ENCODE measurements at regions not wholly inside any gene's neighbourhood (a gene's known extent, or its start where the extent isn't known, plus 50 kb on each side); places are given as distances from the start of the nearest gene placed in this dataset.

DNA sequence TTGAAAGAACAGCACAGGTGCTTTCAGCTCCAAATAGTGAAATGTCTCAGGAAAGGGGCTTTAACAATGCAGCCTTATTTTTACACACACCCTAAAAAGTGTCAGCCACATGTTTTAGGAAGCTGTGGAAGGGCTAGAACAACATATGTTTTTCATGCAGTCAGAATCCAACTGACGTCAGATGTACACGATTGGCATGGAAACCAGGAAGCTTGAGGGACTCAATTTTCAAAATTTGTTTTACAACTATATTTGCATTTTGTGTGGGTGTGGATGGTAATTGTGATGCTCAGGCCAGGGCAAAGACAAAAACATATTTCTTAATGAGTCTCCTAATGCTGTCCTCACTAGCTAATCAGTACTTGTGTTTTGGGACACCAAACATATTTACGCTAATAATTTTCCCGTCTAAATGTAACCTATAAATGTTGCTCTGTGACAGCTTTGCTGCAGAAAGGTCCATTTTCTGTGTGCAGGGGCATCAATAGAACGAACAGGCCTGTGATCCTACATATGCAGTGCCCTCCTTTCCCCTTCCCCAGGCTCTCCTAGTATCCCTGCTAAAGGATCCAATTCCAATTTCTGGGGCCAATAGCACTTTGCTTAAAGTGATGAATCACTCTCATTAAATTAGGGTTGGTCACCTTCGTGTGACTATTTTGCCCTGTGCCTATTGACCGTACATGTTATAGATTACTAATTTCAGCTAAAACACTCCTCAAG, 434.0 kb upstream of the CDH5 start:
- no peak overlapping the region for H3K18ac ChIP-seq (ENCODE audit: low read depth, low read length)
- H3K4me2 ChIP-seq (ENCODE audit: low read depth, low read length): no peak overlapping the region
- H2AK5ac ChIP-seq (ENCODE audit: low read depth, low read length): no peak overlapping the region
- H3K4me3 ChIP-seq (ENCODE audit: insufficient read depth, low read depth, low read length): no peak overlapping the region
- CTCF ChIA-PET: interaction anchor here (1.3 kb wide), 1 partner anchor 14 kb away, joined by 3 read pairs; no protein-coding TSS in a partner anchor
- peaks cover 3% of the 10 kb centered on the region; the same call in 1 of the 2 replicates for H3K4me1 ChIP-seq (ENCODE audit: control insufficient read depth, insufficient read depth, low read length)
- no peak overlapping the region for H2AFZ ChIP-seq (replicated peaks; ENCODE audit: low read length, poor library complexity)
- no peak overlapping the region for H3K9ac ChIP-seq (ENCODE audit: low read depth, low read length)
- H2AK9ac ChIP-seq (replicated peaks; ENCODE audit: low read depth, low read length, poor library complexity): no peak overlapping the region
- 17% methylated on average over 1 of the region's 7 CpGs; no CpG with 5 or more reads in 1 of the 2 experiments for WGBS, 2 experiments (ENCODE audit: extremely low coverage in 2 of 2, insufficient read length in 1 of 2)
- no peak overlapping the region for H3K23ac ChIP-seq (ENCODE audit: low read depth, low read length)
- no peaks in the 10 kb centered on the region for H3K9me1 ChIP-seq (ENCODE audit: insufficient read depth, low read length)
- in situ Hi-C loops (cut with MboI; ENCODE audit: low sequenced_read_pairs) (no loop called here), dilution Hi-C loops (cut with HindIII; ENCODE audit: low sequenced_read_pairs, unreplicated experiment) (no loop called here), intact Hi-C loops (cut with micrococcal nuclease) (no loop called here)
- no peak overlapping the region for H3K14ac ChIP-seq (replicated peaks; ENCODE audit: low read depth, low read length)
- ATAC-seq (ENCODE audit: low read depth) (no peak), DNase-seq (no peak)
- no peaks in the 10 kb centered on the region for H3K9me3 ChIP-seq (ENCODE audit: control insufficient read depth, insufficient read depth, low read length)
- H4K5ac ChIP-seq (ENCODE audit: low read depth, low read length): no peak overlapping the region
- H3K4ac ChIP-seq (ENCODE audit: low read depth, low read length): no peak overlapping the region
- H3K36me3 ChIP-seq (ENCODE audit: control insufficient read depth, insufficient read depth, low read length): no peaks in the 10 kb centered on the region
- no peak overlapping the region for H3K27ac ChIP-seq (ENCODE audit: insufficient read depth, low read length)
- H3K27me3 ChIP-seq (ENCODE audit: control insufficient read depth, insufficient read depth, low read length): peaks cover 2% of the 10 kb centered on the region
- H3K79me1 ChIP-seq (ENCODE audit: low read depth in 1 of 2, low read length in 2 of 2): no peaks in the 10 kb centered on the region
- H4K20me1 ChIP-seq (ENCODE audit: insufficient read depth, low read length): no peaks in the 10 kb centered on the region
- H2BK5ac ChIP-seq (ENCODE audit: low read depth, low read length, poor library complexity, severe bottlenecking): no peak overlapping the region
- H3K56ac ChIP-seq (ENCODE audit: extremely low read depth, insufficient read depth, low read length): no peak overlapping the region
- TF ChIP-seq, protein P1, sequence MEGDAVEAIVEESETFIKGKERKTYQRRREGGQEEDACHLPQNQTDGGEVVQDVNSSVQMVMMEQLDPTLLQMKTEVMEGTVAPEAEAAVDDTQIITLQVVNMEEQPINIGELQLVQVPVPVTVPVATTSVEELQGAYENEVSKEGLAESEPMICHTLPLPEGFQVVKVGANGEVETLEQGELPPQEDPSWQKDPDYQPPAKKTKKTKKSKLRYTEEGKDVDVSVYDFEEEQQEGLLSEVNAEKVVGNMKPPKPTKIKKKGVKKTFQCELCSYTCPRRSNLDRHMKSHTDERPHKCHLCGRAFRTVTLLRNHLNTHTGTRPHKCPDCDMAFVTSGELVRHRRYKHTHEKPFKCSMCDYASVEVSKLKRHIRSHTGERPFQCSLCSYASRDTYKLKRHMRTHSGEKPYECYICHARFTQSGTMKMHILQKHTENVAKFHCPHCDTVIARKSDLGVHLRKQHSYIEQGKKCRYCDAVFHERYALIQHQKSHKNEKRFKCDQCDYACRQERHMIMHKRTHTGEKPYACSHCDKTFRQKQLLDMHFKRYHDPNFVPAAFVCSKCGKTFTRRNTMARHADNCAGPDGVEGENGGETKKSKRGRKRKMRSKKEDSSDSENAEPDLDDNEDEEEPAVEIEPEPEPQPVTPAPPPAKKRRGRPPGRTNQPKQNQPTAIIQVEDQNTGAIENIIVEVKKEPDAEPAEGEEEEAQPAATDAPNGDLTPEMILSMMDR (conservative IDR thresholded peaks at IDR 0.05; ENCODE audit: low read depth, low read length): no peak
- TF ChIP-seq RFX5 (IDR thresholded peaks at IDR 0.05; ENCODE audit: low read depth, low read length): no peak
- no peak for TF ChIP-seq RAD21 (IDR thresholded peaks at IDR 0.05; ENCODE audit: low read length)
- TF ChIP-seq CEBPB (IDR thresholded peaks at IDR 0.05; ENCODE audit: low read depth, low read length): no peak
- TF ChIP-seq NFE2L2 (IDR thresholded peaks at IDR 0.05; ENCODE audit: low read depth, low read length): no peak
- TF ChIP-seq MAFK (IDR thresholded peaks at IDR 0.05; ENCODE audit: low read depth, low read length): no peak
- TF ChIP-seq RCOR1 (IDR thresholded peaks at IDR 0.05; ENCODE audit: insufficient replicate concordance, low read length): no peak
- no peak for TF ChIP-seq BHLHE40 (IDR thresholded peaks at IDR 0.05; ENCODE audit: low read depth, low read length)
- TF ChIP-seq, protein P2, sequence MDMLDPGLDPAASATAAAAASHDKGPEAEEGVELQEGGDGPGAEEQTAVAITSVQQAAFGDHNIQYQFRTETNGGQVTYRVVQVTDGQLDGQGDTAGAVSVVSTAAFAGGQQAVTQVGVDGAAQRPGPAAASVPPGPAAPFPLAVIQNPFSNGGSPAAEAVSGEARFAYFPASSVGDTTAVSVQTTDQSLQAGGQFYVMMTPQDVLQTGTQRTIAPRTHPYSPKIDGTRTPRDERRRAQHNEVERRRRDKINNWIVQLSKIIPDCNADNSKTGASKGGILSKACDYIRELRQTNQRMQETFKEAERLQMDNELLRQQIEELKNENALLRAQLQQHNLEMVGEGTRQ (IDR thresholded peaks at IDR 0.05; ENCODE audit: low read depth, low read length): no peak
- TF ChIP-seq SMC3 (IDR thresholded peaks at IDR 0.05; ENCODE audit: low read depth, low read length): no peak
- no peak for TF ChIP-seq FOS (IDR thresholded peaks at IDR 0.05; ENCODE audit: low read depth, low read length)
- no peak for TF ChIP-seq POLR2A (IDR thresholded peaks at IDR 0.05; ENCODE audit: low read depth, low read length)
- TF ChIP-seq MAZ (IDR thresholded peaks at IDR 0.05; ENCODE audit: borderline replicate concordance, low read depth, low read length): no peak
- TF ChIP-seq CHD1 (IDR thresholded peaks at IDR 0.05; ENCODE audit: low read depth, low read length): no peak
- TF ChIP-seq, protein P3, sequence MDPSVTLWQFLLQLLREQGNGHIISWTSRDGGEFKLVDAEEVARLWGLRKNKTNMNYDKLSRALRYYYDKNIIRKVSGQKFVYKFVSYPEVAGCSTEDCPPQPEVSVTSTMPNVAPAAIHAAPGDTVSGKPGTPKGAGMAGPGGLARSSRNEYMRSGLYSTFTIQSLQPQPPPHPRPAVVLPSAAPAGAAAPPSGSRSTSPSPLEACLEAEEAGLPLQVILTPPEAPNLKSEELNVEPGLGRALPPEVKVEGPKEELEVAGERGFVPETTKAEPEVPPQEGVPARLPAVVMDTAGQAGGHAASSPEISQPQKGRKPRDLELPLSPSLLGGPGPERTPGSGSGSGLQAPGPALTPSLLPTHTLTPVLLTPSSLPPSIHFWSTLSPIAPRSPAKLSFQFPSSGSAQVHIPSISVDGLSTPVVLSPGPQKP (IDR thresholded peaks at IDR 0.05; ENCODE audit: borderline replicate concordance, low read depth, low read length): no peak
- no peak for TF ChIP-seq MXI1 (IDR thresholded peaks at IDR 0.05; ENCODE audit: borderline replicate concordance, low read depth, low read length)
- POLR2A ChIA-PET (ENCODE audit: unreplicated experiment): no interaction called here
- H4K8ac ChIP-seq (ENCODE audit: low read depth in 2 of 2, low read length in 2 of 2): no peak overlapping the region
- no peak overlapping the region for H2BK120ac ChIP-seq (ENCODE audit: low read depth, low read length)
- no peak overlapping the region for H2BK15ac ChIP-seq (ENCODE audit: low read depth, low read length)
- no peak overlapping the region for H2BK20ac ChIP-seq (ENCODE audit: low read depth, low read length)
- BruUV-seq (replicated peaks): no TSS peak
- H4K91ac ChIP-seq (ENCODE audit: insufficient read depth, low read depth, low read length): no peak overlapping the region
